ENCODE measurements at regions not wholly inside any gene's neighbourhood (a gene's known extent, or its start where the extent isn't known, plus 50 kb on each side); places are given as distances from the start of the nearest gene placed in this dataset.

DNA sequence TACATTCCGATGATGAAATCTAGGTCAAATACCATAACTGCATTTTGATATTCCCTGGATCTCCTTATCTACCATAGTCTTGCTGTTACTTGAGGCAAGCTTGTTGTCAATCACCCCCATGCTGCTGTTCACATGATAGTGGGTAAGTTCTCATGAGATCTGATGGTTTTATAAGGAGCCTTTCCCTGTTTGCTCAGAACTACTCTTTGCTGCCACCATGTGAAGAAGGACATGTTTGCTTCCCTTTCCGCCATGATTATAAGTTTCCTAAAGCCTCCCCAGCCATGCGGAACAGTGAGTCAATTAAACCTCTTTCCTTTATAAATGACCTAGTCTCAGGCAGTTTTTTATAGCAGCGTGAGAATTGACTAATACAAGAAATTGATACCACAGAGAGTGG is 432.0 kb downstream of the GLUD2 start:
- ChIA-PET POLR2A (no interaction called here), CTCF (no interaction called here)
- TF ChIP-seq, protein P1, sequence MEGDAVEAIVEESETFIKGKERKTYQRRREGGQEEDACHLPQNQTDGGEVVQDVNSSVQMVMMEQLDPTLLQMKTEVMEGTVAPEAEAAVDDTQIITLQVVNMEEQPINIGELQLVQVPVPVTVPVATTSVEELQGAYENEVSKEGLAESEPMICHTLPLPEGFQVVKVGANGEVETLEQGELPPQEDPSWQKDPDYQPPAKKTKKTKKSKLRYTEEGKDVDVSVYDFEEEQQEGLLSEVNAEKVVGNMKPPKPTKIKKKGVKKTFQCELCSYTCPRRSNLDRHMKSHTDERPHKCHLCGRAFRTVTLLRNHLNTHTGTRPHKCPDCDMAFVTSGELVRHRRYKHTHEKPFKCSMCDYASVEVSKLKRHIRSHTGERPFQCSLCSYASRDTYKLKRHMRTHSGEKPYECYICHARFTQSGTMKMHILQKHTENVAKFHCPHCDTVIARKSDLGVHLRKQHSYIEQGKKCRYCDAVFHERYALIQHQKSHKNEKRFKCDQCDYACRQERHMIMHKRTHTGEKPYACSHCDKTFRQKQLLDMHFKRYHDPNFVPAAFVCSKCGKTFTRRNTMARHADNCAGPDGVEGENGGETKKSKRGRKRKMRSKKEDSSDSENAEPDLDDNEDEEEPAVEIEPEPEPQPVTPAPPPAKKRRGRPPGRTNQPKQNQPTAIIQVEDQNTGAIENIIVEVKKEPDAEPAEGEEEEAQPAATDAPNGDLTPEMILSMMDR (IDR thresholded peaks at IDR 0.05; ENCODE audit: control extremely low read depth, extremely low read depth, low read depth, missing control alignments): no peak
- DNase-seq (ENCODE audit: extremely low spot score): no peak

DNA sequence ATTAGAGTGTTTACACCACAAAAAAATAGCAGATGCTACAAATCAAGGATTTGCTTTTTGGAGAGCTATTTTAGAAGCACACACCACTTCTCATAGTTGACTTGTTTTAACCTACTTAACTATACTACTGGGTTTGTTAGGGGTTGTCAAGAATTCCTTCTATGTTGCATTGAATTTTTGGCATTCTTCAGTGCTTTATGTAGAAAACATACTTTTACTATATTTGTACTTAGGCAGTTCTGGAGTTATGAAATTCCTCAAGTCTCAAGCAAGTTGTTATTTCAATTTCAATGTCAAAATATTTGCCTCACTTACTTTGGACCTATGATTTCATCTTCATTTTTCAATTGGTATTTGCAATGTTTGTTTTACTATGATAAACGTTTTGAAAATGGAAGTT is 449.6 kb downstream of the GLUD2 start:
- CTCF ChIA-PET: interaction anchor here (0.8 to 1.1 kb wide), 2 partner anchors 10 to 13 kb away, joined by 3 read pairs; no protein-coding TSS in a partner anchor
- TF ChIP-seq, protein P1 (IDR thresholded peaks at IDR 0.05; ENCODE audit: control extremely low read depth, extremely low read depth, low read depth, missing control alignments): no peak
- no peak for DNase-seq (ENCODE audit: extremely low spot score)
- POLR2A ChIA-PET: no interaction called here

DNA sequence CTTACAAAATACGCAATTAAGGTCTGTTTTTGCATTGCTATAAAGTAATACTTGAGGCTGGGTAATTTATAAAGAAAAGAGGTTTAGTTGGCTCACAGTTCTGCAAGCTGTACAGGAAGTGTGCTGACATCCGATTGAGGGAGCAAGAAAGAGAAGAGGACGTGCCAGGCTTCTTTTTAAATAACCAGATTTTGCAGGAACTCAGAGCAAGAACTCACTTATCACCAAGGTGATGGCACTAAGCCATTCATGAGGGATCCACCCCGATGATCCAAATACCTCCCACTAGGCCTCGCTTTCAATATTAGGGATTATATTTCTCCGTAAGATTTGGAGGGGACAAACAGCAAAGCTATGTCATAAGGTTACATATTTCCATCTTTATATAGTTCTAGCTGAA is 456.7 kb downstream of the GLUD2 start:
- TF ChIP-seq, protein P1 (IDR thresholded peaks at IDR 0.05; ENCODE audit: control extremely low read depth, extremely low read depth, low read depth, missing control alignments): no peak
- CTCF ChIA-PET: no interaction called here
- POLR2A ChIA-PET: no interaction called here
- no peak for DNase-seq (ENCODE audit: extremely low spot score)

DNA sequence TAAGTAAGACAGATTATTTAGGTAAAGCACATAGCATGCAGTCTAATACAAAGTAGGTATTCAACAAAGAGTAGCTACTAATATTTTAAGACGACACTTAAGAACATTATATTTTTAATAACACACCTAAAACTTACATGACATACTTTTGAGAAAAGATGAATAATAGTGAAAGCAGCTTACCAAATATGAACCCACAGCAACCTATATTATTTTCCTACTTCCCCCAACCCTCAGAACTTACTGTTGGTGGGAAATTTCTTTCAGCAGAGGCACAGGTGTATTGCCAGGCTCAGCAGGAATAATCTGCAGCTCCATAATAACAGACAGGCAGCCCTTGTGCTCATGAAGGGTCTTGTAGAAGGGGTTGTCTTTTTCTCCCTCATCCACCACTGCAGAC is 498.9 kb downstream of the GLUD2 start:
- TF ChIP-seq, protein P1 (IDR thresholded peaks at IDR 0.05; ENCODE audit: control extremely low read depth, extremely low read depth, low read depth, missing control alignments): no peak
- ChIA-PET POLR2A (interaction anchor here (0.5 to 0.6 kb wide), 2 partner anchors 238 to 1030 kb away, joined by 3 to 7 read pairs; no protein-coding TSS in a partner anchor), CTCF (no interaction called here)
- no peak for DNase-seq (ENCODE audit: extremely low spot score)

DNA sequence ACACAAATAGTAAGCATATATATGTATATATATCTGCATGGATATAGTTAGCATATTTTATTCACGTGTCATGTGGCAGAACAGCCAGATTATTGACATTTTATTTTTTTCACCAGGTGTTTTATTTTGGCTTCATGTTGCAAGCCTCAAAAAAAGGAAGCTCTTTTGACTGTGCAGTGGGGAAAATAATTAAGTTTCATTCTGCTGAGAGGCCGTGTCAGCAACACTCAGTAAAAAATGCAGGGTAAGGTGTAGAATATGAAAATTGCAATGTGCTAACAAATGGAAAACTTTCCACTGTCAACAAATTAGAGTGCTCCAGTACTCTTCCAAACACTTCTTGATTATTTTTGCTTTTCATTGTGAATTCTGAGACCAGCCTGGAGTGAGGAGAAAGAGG is 511.5 kb downstream of the GLUD2 start:
- POLR2A ChIA-PET: no interaction called here
- CTCF ChIA-PET: interaction anchor here (1.5 kb wide), 1 partner anchor 40 kb away, joined by 4 read pairs; no protein-coding TSS in a partner anchor
- no peak for DNase-seq (ENCODE audit: extremely low spot score)
- TF ChIP-seq, protein P1 (IDR thresholded peaks at IDR 0.05; ENCODE audit: control extremely low read depth, extremely low read depth, low read depth, missing control alignments): no peak

DNA sequence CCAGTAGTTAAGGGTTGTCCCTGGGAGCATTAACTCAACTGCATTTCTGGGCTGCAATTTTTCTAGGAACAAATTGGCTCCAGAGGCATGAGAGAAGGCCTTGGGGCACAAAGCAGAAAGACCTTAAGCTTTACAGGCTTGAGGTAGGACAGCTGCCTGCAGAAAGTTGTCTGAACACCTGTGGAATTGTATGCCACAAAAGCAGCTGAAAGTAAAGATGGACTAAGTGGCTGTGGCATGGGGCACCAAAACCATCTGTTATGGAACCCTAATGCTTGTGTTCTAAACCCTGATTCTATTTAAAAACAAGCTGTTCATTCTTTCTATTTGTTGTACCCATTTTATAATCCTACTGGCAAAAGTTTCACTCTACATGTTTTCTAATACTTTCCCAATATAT is 515.2 kb downstream of the GLUD2 start:
- no peak for DNase-seq (ENCODE audit: extremely low spot score)
- ChIA-PET POLR2A (no interaction called here), CTCF (no interaction called here)
- TF ChIP-seq, protein P1 (IDR thresholded peaks at IDR 0.05; ENCODE audit: control extremely low read depth, extremely low read depth, low read depth, missing control alignments): no peak

DNA sequence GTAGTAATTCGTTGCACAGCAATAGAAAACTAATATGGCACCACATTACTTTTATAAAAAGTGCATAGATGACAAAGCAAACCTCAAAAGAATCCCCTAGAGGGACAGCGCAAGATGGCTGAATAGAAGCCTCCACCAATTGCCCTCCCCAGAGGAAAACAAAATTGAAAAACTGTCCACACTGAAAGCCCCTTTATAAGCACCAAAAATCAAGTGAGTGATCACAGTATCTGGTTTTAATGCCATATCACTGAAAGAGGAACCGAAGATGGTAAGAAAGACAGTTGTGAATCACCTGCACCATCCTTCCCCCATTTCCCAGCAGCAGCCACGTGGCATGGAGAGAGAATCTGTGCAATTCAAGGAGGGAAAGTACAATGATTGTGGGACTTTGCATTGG is 522.2 kb downstream of the GLUD2 start:
- ChIA-PET POLR2A (no interaction called here), CTCF (interaction anchor here (1.6 kb wide), 1 partner anchor 22 kb away, joined by 3 read pairs; no protein-coding TSS in a partner anchor)
- DNase-seq (ENCODE audit: extremely low spot score): no peak
- TF ChIP-seq, protein P1 (IDR thresholded peaks at IDR 0.05; ENCODE audit: control extremely low read depth, extremely low read depth, low read depth, missing control alignments): no peak
